Neural cell (in vitro differentiated cells): ENCODE measurements at regions not wholly inside any gene's neighbourhood (a gene's known extent, or its start where the extent isn't known, plus 50 kb on each side); places are given as distances from the start of the nearest gene placed in this dataset.

Experiments used
- EP300 ChIP-seq: fragments of 450-650 bp; conservative IDR thresholded peaks from 2 replicates; pipeline ENCODE4 v1.6.1; 2014; ENCODE audit warnings: antibody characterized with exemption, mild to moderate bottlenecking, moderate library complexity; ENCODE audit not compliant: poor library complexity, severe bottlenecking
- POLR2AphosphoS5 ChIP-seq: IDR thresholded peaks from 2 replicates; pipeline ENCODE4 v1.6.1; 2012
- TAF1 ChIP-seq: IDR thresholded peaks from 2 replicates; pipeline ENCODE4 v1.6.1; 2012; ENCODE audit warnings: low read depth
- TF ChIP-seq, protein P1 (sequence below): fragments of 450-650 bp; IDR thresholded peaks from 2 replicates; pipeline ENCODE4 v1.5.1; 2014; ENCODE audit warnings: antibody characterized with exemption, mild to moderate bottlenecking, moderate library complexity; ENCODE audit not compliant: poor library complexity, severe bottlenecking

DNA sequence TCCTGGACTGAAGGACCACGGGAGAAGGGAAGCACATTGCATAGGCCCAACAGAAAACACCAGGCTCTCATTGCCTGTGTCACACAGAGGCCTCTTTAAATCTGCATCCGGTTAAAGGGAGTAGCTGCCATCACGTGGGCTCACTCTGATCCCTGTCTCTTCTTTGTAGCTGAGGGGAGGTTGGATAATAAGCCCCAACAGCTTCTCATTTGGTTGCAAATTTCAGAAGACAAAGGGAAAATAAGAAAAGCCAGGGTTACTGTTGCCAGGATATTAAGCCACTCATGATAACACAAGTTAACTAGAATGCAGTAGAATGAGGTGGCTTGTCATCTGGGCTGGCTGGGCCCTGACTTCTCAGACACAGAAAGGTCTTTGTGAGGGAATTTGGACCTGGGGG is 325.1 kb upstream of the ERCC4 start:
- TF ChIP-seq, protein P1, sequence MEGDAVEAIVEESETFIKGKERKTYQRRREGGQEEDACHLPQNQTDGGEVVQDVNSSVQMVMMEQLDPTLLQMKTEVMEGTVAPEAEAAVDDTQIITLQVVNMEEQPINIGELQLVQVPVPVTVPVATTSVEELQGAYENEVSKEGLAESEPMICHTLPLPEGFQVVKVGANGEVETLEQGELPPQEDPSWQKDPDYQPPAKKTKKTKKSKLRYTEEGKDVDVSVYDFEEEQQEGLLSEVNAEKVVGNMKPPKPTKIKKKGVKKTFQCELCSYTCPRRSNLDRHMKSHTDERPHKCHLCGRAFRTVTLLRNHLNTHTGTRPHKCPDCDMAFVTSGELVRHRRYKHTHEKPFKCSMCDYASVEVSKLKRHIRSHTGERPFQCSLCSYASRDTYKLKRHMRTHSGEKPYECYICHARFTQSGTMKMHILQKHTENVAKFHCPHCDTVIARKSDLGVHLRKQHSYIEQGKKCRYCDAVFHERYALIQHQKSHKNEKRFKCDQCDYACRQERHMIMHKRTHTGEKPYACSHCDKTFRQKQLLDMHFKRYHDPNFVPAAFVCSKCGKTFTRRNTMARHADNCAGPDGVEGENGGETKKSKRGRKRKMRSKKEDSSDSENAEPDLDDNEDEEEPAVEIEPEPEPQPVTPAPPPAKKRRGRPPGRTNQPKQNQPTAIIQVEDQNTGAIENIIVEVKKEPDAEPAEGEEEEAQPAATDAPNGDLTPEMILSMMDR, result no peak
- TF ChIP-seq TAF1, result no peak
- no peak for TF ChIP-seq EP300
- no peak for TF ChIP-seq POLR2AphosphoS5
